ENCODE measurements at regions not wholly inside any gene's neighbourhood (a gene's known extent, or its start where the extent isn't known, plus 50 kb on each side); places are given as distances from the start of the nearest gene placed in this dataset.

DNA sequence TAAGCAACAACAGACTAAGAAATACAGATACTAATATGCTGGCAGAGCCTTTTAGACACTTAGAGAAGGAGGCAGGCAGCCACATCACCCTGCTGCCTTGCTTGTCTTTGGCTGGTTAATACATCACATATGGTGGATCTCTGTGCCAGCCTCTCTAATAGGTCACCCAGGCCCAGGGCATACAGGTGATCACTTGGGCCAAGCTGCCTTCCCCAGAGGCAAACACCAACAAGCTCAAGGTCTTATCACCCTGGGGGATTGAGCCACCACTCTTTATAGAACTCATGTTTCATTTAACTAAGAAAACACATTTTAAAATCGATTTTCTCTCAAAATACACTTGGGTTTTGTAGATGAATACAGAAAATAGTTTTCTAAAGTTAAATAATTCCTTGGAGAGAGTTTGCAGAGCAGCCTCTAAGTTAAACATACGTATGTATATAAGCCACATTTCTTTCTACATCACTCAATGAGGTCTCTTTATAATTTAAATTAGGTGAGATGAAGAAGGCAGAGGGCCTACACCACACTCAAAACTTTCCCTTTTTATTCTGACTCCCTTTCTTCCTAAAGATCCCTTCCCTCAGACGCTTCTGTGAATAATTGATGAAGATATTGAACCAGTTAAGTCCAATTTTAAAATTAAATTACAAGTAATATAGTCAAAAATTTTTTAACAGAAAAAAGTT lies 556.8 kb upstream of the GHITM start:
- DNase-seq (ENCODE audit: low read depth): no peak

GRCh38 chr10:83585686-83586085 lies 553.6 kb upstream of the GHITM start:
- DNase-seq (ENCODE audit: low read depth): no peak

DNA sequence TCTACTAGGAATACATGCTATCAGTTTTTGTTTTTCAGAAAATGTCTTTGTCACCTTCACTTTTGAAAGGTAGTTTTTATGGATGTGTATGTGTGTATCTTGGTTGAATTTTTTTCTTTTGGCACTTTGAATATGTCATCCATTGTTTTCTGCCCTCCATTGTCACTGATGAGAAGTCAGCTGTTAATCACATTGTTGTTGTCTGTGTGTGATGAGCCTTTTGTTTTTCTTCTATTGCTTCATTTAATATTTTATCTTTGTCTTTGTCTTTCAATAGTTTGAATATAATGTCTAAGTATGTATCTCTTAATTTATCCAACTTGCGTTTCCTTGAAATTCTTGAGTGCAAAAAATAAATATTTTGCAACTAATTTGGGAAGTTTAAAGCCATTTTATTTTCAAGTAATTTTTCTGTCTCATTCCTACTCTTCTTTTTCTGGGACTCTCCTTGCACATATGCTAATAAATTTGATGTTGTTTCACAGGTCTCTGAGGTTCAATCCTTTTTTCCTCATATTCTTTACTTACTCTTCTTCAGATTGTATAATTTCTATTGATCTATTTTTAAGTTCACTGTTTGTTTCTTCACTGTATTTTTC lies 546.9 kb upstream of the GHITM start:
- no peak for DNase-seq (ENCODE audit: low read depth)

- DNase-seq (ENCODE audit: low read depth): no peak
Measured at GRCh38 chr10:83603708-83604107, 535.6 kb upstream of the GHITM start.

- no peak for DNase-seq (ENCODE audit: low read depth)
Measured at GRCh38 chr10:83605783-83606630, 533.3 kb upstream of the GHITM start.

GRCh38 chr10:83607959-83608745 lies 531.2 kb upstream of the GHITM start:
- DNase-seq (ENCODE audit: low read depth): no peak

GRCh38 chr10:83612050-83612449 lies 527.3 kb upstream of the GHITM start:
- peak; percentile 73 for DNase-seq (ENCODE audit: low read depth)

GRCh38 chr10:83612746-83613145 lies 526.6 kb upstream of the GHITM start:
- DNase-seq (ENCODE audit: low read depth): no peak

- no peak for DNase-seq (ENCODE audit: low read depth)
Measured at GRCh38 chr10:83617172-83617571, 522.1 kb upstream of the GHITM start.

DNA sequence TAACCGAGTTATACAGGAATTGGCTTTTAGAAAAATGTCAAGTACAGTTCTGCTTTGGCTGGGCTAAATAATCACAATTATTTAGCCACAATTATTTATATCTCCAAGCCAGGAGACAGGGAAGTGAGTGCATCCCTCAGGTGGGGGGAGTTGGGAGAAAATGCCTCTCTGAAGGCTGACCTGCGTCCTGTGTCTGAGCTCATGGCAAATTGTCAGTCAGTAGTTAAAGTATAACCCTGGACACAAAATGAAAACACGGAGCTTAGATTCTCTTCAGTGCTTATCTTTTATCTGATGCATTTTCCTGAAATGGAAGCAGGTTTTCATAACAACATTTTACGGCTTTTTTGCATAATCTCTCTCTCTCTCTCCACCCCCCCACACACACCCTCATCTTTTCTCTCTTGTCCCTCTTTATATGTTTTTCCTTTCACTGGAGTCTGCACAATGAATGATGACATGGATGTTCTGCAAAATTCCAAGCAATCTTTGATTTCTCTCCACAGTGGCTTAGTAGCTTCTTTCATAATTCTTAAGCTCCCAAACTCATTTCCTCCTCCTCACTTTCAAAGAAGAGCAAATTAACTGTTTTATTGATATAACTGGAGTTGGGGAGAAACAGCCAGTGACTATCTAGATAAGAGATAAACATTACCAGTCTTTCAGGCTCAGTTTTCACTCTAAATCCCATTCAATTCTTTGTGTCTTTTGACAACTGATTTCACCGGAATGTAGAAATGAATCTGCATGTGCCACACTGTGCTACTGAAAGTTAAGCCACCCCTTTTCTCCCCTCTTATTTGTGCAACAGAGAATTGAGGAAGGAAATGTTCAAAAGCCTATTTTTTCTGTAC lies 521.4 kb upstream of the GHITM start:
- no peak for DNase-seq (ENCODE audit: low read depth)

GRCh38 chr10:83625831-83626360 lies 513.4 kb upstream of the GHITM start:
- no peak for DNase-seq (ENCODE audit: low read depth)

DNA sequence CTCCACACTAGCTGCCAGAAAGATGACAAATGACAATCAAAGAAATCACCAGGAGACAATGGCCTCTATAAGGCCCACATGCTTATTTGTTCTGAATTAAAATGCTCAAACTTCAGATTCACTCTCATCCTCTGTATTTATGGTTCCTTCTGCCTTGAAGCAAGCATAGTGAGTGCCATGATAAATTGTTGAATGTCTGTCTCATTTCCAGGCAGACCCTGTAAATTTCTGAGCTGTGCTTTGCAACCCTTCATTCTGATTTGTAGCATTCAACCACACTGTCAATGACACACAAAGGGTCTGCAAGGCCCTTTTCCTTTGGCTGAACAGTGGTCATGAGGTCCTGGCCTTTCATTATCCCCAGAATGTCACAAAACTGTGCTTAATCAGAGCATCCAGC lies 506.6 kb upstream of the GHITM start:
- DNase-seq (ENCODE audit: low read depth): no peak

- DNase-seq (ENCODE audit: low read depth): no peak
Measured at GRCh38 chr10:83633547-83633946, 505.8 kb upstream of the GHITM start.

DNA sequence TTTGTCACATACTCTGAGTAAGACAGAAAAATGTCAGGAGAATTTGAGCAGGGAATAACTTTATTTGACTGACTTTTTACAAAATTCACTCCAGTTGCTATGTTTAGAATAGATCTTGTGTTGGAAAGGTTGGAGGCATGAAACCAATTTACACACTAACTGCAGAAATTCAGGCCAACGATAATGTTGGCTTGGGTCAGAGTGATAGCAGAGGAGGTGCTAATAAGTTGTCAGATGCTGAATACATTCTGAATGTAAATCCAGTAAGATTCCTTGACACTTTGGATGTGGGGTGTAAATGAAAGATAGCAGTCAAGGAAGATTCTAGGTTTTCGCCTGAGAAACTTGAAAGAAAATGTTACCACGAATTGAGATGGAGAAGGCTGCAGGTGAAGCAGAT lies 502.5 kb upstream of the GHITM start:
- no peak for DNase-seq (ENCODE audit: low read depth)

- DNase-seq (ENCODE audit: low read depth): no peak
Measured at GRCh38 chr10:83647526-83647925, 491.8 kb upstream of the GHITM start.

GRCh38 chr10:83648201-83648600 lies 491.1 kb upstream of the GHITM start:
- no peak for DNase-seq (ENCODE audit: low read depth)

- DNase-seq (ENCODE audit: low read depth): no peak
Measured at GRCh38 chr10:83649471-83649870, 489.8 kb upstream of the GHITM start.

GRCh38 chr10:83654689-83655088 lies 484.6 kb upstream of the GHITM start:
- DNase-seq (ENCODE audit: low read depth): no peak

- no peak for DNase-seq (ENCODE audit: low read depth)
Measured at GRCh38 chr10:83656924-83657323, 482.4 kb upstream of the GHITM start.

DNA sequence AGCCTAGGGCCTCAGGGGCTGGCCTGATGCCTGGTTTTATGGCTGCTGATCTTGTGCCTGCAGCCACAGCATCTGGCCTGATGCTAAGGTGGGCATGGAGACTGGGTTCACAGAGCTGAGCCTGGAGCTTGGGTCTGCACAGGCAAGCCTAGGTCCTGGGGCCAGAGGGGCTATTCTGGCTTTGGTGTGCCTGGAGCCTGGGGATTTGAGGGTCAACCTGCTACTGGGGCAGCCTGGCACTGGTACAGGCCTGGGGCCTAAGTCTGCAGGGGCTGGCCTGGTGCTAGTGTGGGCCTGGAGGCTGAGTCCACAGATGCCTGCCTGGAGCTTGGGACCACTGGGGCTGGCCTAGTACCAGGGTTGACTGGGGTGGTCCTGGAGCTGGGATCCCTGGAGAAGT lies 481.8 kb upstream of the GHITM start:
- no peak for DNase-seq (ENCODE audit: low read depth)

DNA sequence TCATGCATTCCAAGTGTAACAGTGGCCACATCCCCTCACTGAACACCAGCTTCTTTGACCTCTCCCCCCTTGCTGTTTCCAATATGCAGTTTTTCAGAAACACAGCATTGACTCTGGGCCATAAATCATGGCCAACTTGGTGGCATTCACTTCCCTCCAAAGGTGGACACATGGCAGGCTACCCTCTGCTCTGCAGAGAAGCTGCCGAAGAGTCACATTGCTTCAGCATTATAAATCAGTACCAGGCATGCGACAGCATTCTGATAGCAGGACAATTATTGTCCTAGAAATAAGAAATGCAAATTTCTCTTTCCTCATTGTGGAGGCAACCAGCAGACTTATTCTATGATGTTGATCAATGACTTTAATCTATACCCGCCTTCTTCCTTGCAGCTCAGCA lies 475.4 kb upstream of the GHITM start:
- DNase-seq (ENCODE audit: low read depth): no peak
